ENCODE measurements at regions not wholly inside any gene's neighbourhood (a gene's known extent, or its start where the extent isn't known, plus 50 kb on each side); places are given as distances from the start of the nearest gene placed in this dataset.

GRCh38 chr13:110773480-110773879, 60.0 kb downstream of the ING1 start:
- no peaks in the 10 kb centered on the region for H3K9me3 ChIP-seq
- no peak for DNase-seq
- no peaks in the 10 kb centered on the region for H3K4me1 ChIP-seq
- TF ChIP-seq, protein P1, sequence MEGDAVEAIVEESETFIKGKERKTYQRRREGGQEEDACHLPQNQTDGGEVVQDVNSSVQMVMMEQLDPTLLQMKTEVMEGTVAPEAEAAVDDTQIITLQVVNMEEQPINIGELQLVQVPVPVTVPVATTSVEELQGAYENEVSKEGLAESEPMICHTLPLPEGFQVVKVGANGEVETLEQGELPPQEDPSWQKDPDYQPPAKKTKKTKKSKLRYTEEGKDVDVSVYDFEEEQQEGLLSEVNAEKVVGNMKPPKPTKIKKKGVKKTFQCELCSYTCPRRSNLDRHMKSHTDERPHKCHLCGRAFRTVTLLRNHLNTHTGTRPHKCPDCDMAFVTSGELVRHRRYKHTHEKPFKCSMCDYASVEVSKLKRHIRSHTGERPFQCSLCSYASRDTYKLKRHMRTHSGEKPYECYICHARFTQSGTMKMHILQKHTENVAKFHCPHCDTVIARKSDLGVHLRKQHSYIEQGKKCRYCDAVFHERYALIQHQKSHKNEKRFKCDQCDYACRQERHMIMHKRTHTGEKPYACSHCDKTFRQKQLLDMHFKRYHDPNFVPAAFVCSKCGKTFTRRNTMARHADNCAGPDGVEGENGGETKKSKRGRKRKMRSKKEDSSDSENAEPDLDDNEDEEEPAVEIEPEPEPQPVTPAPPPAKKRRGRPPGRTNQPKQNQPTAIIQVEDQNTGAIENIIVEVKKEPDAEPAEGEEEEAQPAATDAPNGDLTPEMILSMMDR (IDR thresholded peaks at IDR 0.05): no peak
- TF ChIP-seq POLR2AphosphoS5 (IDR thresholded peaks at IDR 0.05): no peak
- TF ChIP-seq POLR2A (IDR thresholded peaks at IDR 0.05): no peak
- no peak for TF ChIP-seq EP300 (IDR thresholded peaks at IDR 0.05)
- no peak overlapping the region for H3K4me3 ChIP-seq
- H3K27me3 ChIP-seq: no peaks in the 10 kb centered on the region
- H3K36me3 ChIP-seq: no peaks in the 10 kb centered on the region
- no peak overlapping the region for H3K27ac ChIP-seq
- no peak for ATAC-seq (ENCODE audit: low FRiP score in 2 of 2)
- 95% methylated on average over 7 of the region's 7 CpGs for WGBS, 2 donors

DNA sequence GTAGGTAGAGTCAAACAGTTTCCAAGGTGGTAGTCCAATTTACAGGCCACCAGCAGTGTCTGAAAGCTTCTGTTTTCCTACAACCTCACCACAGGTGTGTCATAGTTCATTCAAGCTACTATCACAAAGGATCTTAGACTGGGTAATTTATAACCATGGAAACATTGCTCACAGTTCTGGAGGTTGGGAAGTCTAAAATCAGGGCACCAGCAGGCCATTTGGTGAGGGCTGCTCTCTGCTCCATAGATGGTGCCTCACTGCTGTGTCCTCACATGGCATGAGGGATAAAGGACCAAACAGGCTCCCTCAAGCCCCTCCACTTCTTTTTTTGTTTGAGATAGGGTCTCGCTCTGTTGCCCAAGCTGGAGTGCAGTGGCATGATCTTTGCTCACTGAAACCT, 60.6 kb downstream of the ING1 start:
- Histone ChIP-seq H3K27ac (no peak overlapping the region), H3K4me3 (no peak overlapping the region)

DNA sequence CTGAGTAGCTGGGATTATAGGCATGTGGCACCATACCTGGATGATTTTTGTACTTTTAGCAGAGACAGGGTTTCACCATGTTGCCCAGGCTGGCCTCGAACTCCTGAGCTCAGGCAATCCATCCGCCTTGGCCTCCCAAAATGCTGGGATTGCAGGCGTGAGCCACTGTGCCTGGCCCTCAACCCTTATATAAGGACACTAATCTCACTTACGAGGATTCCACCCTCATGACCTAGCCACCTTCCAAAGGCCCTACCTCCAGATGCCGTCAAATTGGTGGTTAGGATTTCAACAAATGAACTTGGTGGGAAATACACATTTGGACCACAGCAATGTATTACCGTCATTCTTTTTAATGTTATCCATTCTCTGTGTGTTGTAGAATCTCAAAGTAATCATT, 61.0 kb downstream of the ING1 start:
- no peak for ATAC-seq (ENCODE audit: low FRiP score in 2 of 2)

More for the DNA sequence above, 60.6 kb downstream of the ING1 start:
- TF ChIP-seq, protein P1 (IDR thresholded peaks at IDR 0.05): no peak
- TF ChIP-seq POLR2A (IDR thresholded peaks at IDR 0.05) (no peak), EP300 (IDR thresholded peaks at IDR 0.05) (no peak), POLR2AphosphoS5 (IDR thresholded peaks at IDR 0.05) (no peak)
- Histone ChIP-seq H3K36me3 (no peaks in the 10 kb centered on the region), H3K9me3 (no peaks in the 10 kb centered on the region), H3K4me1 (no peaks in the 10 kb centered on the region), H3K27me3 (no peaks in the 10 kb centered on the region)
- DNase-seq: no peak
- ATAC-seq (ENCODE audit: low FRiP score in 2 of 2): no peak
- WGBS, 2 donors: 100% methylated on average over 1 of the region's 1 CpG

GRCh38 chr13:110775576-110775975, 62.1 kb downstream of the ING1 start:
- 77 to 84% methylated on average over 5 of the region's 5 CpGs for WGBS, 2 donors
- Histone ChIP-seq H3K27ac (no peak overlapping the region), H3K36me3 (no peaks in the 10 kb centered on the region), H3K4me3 (no peak overlapping the region), H3K27me3 (no peaks in the 10 kb centered on the region), H3K4me1 (no peaks in the 10 kb centered on the region), H3K9me3 (no peaks in the 10 kb centered on the region)
- TF ChIP-seq, protein P1 (IDR thresholded peaks at IDR 0.05): no peak
- no peak for TF ChIP-seq POLR2A (IDR thresholded peaks at IDR 0.05)
- TF ChIP-seq EP300 (IDR thresholded peaks at IDR 0.05): no peak
- TF ChIP-seq POLR2AphosphoS5 (IDR thresholded peaks at IDR 0.05): no peak
- no peak for ATAC-seq (ENCODE audit: low FRiP score in 2 of 2)
- no peak for DNase-seq

More for the DNA sequence above, 61.0 kb downstream of the ING1 start:
- DNase-seq: no peak
- no peak for TF ChIP-seq EP300 (IDR thresholded peaks at IDR 0.05)
- TF ChIP-seq POLR2A (IDR thresholded peaks at IDR 0.05): no peak
- no peak for TF ChIP-seq POLR2AphosphoS5 (IDR thresholded peaks at IDR 0.05)
- TF ChIP-seq, protein P1 (IDR thresholded peaks at IDR 0.05): no peak
- WGBS, 2 donors: 88 to 89% methylated on average over 5 to 6 of the region's 6 CpGs
- Histone ChIP-seq H3K4me1 (no peaks in the 10 kb centered on the region), H3K27ac (no peak overlapping the region), H3K9me3 (no peaks in the 10 kb centered on the region), H3K4me3 (no peak overlapping the region), H3K36me3 (no peaks in the 10 kb centered on the region), H3K27me3 (no peaks in the 10 kb centered on the region)

DNA sequence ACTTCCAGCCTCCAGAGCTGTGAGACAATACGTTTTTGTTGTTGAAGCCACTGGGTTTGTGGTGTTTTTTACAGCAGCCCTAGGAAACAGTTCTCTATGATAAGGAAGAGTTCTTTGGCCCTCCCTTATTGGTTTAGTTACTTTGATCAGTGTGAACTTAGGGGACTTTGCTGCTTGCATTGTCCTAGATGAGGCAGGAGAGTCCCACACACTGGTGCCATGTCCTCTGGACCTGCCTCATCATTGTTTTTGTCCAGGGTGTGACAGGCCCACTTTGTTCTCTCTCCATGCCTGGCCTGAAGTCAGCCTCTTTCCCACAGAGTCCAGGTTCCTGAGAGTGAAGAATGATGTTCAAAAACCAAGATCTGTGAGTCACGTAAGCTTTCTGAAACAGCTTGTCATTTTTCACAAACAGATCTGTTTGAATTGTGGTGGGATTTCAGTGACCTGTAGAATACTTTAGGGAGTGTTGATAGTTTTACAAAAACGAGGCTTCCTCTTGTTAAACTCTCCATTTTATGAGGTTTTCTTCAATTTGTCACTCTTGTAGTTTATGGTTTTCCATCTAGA, 63.8 kb downstream of the ING1 start:
- Histone ChIP-seq H3K27ac (no peak overlapping the region), H3K36me3 (no peaks in the 10 kb centered on the region), H3K4me1 (no peaks in the 10 kb centered on the region), H3K4me3 (no peak overlapping the region), H3K27me3 (no peaks in the 10 kb centered on the region), H3K9me3 (peaks cover 0 to 8% (median 3%) of the 10 kb centered on the region in 4 donors)
- WGBS, 2 donors: 79 to 82% methylated on average over 3 of the region's 3 CpGs
- TF ChIP-seq, protein P1 (IDR thresholded peaks at IDR 0.05): no peak
- TF ChIP-seq POLR2AphosphoS5 (IDR thresholded peaks at IDR 0.05) (no peak), POLR2A (IDR thresholded peaks at IDR 0.05) (no peak), EP300 (IDR thresholded peaks at IDR 0.05) (no peak)
- DNase-seq: no peak
- ATAC-seq (ENCODE audit: low FRiP score in 2 of 2): no peak

Measured in upper lobe of left lung (tissue), 6 donors.